HG03571 (cell line): ENCODE measurements at regions not wholly inside any gene's neighbourhood (a gene's known extent, or its start where the extent isn't known, plus 50 kb on each side); places are given as distances from the start of the nearest gene placed in this dataset.
"Not testable (repeated sequence)": the region's sequence is repeated elsewhere in the genome, so short reads cannot be mapped to it uniquely, and the experiment has no call there.

ENCODE experiments used
- ATAC-seq: cut with Tn5 transposase; IDR thresholded peaks from one replicate; pipeline ENCODE4 v1.9.1; 2021; ENCODE audit not compliant: unreplicated experiment

- no peak for ATAC-seq
These were observed 154.0 kb downstream of the REEP3 start for GRCh38 chr10:63675171-63675570.

- ATAC-seq = no peak
These were observed 155.8 kb downstream of the REEP3 start for GRCh38 chr10:63677001-63677400.

DNA sequence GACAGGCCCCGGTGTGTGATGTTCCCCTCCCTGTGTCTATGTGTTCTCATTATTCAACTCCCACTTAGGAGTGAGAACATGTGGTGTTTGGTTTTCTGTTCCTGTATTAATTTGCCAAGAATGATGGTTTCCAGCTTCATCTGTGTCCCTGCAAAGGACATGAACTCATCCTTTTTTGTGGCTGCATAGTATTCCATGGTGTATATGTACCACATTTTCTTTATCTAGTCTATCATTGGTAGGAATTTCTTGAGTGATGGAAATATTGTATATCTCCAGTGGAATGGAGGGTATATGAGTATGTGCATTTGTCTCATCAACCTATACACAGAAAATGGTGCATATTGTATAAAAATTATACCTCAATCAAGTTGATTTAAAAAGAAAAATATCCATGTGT is 159.3 kb downstream of the REEP3 start:
- not testable (repeated sequence) for ATAC-seq

DNA sequence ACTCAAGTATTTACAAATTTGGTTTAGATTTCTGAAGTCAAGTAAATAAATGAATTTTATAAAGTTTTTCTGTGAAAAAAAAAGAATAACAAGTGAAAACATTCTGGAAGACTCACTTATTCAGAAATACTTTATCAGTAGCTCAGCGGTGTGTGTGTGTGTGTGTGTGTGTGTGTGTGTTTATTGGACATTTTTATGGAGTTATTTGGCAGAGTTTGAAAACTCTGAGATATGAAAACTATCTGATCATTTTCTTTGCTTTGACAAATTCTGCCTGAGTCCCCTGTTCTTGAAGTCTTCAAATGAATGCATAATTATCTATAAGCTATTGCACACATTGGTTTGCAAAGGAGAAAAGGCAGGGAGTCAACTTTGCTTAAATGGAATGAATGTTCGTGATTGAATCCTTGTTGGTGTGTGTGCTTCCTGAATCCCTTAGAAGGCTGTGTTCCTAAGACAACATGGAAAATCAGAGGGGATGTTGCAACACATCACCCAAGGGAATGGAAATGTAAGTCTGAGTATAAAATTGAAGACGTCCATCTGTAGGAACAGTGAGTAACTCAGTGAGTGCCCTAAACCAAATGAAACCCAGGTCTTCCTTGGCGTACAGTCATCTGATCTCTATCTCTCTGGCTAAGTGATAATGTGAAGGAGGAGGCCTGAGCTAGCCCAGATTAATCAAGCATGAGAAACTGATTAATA is 160.9 kb downstream of the REEP3 start:
- no peak for ATAC-seq

- not testable (repeated sequence) for ATAC-seq
These were observed 161.5 kb downstream of the REEP3 start for GRCh38 chr10:63682698-63683052.

DNA sequence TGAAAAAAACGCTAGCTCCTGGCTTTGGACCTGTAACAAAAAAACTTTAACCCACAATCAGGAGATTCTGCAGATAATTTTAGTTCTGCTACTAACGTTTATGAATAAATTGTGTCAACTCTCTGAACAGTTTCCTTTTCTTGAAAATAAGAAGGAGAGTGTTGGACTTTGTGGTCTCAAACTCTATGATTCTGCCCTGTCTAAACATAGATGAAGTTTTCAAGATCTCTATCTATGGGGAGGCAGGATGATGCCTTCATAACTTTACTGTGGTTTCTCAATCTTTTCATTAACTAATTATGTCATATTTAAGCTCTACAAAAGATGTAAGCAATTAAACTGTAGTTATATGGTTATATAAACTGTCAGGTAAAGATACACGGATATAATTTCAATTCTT is 162.0 kb downstream of the REEP3 start:
- ATAC-seq = no peak

DNA sequence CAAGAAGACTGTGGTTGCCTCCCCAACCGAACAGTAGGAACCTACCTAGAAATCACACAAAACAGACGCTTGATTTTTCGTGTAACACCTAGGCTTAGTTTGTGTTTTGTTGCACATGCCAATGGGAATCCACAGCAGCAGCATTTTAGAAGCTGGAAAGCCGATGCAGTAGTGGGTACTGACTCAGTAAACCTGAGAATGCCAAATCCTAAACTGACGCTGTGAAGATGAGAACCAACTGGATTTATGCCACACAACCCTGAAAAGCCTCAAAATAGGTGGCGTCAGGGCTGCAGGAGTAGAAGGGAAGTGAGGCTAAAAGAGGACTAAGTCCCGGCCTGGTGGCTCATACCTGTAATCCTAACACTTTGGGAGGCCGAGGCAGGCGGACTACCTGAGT is 162.5 kb downstream of the REEP3 start:
- no peak for ATAC-seq

- no peak for ATAC-seq
These were observed 163.2 kb downstream of the REEP3 start for GRCh38 chr10:63684257-63684936.

DNA sequence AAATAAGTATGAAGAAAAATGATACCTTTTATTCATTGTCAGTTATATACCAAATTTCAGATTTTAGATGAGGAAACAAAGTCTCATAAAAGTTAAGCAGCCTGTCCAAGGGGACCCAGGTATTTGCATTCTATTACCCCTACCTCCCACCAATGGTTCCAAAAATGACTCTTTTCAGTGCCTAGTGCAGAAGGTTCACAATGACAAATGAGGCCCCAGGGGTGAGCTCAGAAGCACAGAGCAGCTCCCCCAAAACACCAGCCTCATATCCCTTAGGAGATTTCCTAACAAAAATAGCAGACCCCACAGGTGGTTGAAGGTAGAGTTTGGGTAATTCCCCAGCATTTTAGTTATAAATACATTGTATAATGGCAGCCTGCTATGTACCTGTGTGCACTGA is 168.6 kb downstream of the REEP3 start:
- no peak for ATAC-seq

DNA sequence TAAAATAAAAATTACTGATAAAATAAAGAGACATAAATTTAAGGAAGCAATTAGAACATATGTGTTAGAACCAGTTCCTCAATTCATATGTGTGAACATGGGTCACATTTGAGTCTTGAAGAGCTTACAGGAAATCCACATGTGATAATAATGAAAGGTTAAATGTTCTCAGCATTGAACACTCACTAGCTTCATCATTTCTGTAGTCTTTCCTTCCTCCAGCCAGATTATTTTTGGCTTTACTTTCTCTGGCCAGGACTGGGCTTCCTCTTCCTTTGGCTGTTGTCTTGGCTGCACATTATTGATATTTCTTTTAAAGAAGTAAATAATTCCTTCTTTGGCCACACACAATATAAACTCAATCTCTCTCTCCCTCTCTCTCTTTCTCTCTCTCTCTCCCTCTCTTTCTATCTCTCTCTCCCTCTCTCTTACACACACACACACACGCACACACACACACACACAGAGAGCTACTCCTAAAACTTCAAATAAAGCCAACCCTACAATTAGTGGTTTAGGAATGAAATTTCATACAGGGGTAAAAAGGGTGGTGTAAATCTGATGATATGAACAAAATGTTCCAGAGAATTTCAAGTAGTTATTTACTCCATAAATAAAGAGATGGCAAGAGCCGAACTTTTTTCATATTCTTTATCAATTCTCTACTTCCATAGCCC is 171.2 kb downstream of the REEP3 start:
- ATAC-seq = no peak

GRCh38 chr10:63693021-63693420 is 171.8 kb downstream of the REEP3 start:
- ATAC-seq = not testable (repeated sequence)

GRCh38 chr10:63696205-63696604 is 175.0 kb downstream of the REEP3 start:
- ATAC-seq = no peak

DNA sequence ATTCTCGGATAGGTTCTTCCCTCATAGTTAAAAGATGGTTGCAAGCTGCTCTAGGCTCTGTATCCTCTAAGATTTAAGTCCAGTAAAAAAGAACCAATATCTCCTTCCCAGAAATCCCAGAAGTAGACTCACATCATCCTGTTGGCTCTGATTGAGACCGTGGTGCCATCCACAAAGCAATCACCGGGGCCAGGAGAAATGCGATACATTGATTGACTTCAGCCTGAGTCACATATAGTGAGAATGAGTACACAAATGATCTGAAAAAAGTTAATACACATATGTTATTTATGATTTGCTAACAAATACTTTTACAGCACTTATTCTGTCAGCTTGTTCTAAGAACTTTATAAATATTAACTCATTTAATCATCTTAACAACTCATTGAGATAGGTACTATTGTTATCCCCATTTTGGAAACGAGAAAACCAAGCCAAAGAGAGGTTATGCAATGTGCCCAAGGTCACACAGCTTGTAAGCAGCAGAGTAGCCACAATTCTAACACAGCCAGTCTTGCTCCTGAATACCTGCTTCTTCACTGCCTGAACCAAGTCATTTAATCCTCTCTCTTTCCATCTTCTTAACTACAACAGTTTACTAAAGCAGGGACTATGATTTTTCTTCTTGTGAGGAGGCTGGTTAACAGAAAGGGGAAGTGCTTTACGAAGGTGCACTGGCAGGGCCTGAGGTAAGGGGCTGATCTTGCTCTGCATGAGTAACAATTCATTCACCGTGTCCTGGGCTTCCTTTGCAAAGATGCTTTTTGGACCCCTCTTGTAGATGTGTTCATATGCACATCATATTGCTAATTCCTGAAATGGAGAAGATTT is 177.0 kb downstream of the REEP3 start:
- peak; percentile 75 for ATAC-seq

GRCh38 chr10:63698787-63699150 is 177.6 kb downstream of the REEP3 start:
- ATAC-seq = no peak

DNA sequence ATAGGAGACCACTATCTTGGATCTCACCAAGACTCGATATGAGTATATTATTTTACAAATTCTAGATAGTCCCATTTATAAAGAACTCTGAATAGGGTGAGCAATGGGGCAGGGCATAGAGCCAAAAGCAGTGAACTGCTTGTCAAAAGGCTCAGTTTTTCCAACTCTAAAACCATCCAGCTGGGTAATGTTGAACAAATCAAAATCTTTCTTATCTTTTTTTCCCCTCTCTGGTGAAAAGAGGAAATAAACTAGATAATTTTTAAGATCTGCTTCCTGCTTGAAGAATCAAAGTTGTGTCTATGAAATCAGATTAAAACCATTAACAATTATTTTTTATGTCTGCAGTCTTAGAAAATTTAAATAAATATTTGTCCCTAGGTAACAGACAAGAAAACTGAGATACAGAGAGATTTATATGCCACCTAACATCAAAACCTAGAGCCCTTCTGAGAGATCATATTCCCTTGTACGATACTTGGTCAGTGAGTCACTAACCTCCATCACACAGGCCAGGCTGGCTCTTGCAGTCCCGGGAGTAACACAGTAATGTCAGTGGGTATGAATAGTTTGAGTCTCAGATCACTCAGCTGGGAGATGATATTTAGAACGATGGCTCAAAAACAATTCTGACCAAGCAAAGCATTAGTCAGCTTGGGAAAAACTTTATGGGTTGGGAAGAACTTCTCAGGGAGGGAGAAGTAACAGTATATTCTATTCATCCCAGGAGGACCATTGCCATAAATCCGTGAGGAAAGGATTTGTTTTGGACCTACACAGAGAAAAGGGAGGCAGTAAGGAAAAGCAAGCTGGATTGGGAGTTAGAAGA is 178.8 kb downstream of the REEP3 start:
- no peak for ATAC-seq

GRCh38 chr10:63700631-63701156 is 179.5 kb downstream of the REEP3 start:
- no peak for ATAC-seq

DNA sequence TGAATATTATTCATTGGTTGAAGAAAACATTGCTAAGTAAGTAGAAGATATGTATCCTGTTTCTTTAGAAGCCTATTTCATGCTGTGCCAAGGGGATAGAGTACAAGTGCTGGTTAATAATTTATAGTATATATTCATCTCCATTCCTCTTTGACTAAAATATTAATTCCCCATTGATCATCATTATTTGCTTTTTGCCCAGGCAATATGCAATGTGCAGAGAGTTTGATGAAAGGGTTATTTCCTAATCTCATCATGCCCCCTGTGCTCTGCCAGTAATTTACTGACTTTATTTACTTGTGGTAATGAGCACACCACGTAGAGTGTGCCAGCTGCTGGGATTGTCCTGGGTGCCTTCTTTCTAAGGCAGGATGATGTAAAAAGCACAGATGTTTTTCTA is 180.9 kb downstream of the REEP3 start:
- ATAC-seq = no peak

DNA sequence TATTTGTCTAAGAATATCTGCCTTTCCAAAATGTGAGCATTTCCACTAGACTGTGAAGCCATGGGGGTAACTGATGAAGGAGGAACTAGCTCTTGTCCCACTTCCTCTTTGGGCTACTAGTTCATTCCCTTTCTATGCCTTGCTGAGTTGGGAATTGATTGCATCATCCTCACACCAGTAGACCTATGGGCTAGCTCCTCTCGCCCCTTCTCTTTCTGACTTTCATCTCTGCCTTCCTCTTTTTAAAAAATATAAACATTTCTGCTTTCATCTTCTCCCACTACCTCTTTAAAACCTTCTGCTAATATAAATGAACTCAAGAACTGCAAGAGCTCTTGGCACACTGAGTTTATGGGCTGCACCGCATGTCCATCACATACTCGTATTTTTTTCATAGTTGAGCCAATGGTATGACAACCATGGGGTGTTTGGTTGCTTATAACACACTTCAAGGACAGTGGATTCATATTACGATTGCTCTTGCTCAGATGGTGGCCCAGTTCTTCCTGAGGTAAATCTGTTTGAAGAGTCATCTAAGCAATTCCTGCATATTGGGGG is 182.0 kb downstream of the REEP3 start:
- no peak for ATAC-seq

- ATAC-seq = no peak
These were observed 182.6 kb downstream of the REEP3 start for GRCh38 chr10:63703740-63704345.
